NOMO-1 (cell line): ENCODE measurements at regions not wholly inside any gene's neighbourhood (a gene's known extent, or its start where the extent isn't known, plus 50 kb on each side); places are given as distances from the start of the nearest gene placed in this dataset.
"Not testable (repeated sequence)": the region's sequence is repeated elsewhere in the genome, so short reads cannot be mapped to it uniquely, and the experiment has no call there.

Experiments
- DNase-seq, 2 experiments: peaks; one replicate each; lab custom pipeline; 2025; ENCODE audit not compliant: unreplicated experiment in 2 of 2; lab: John Stamatoyannopoulos, UW

- no peak for DNase-seq
Measured at GRCh38 chr13:88948501-88948900, 1277.3 kb downstream of the SLITRK5 start.

- no peak for DNase-seq
Measured at GRCh38 chr13:88958821-88959220, 1287.7 kb downstream of the SLITRK5 start.

GRCh38 chr13:88976466-88976865 is 1305.3 kb downstream of the SLITRK5 start:
- no peak for DNase-seq

GRCh38 chr13:88978607-88979006 is 1307.4 kb downstream of the SLITRK5 start:
- DNase-seq, result no peak

GRCh38 chr13:88979465-88980175 is 1308.4 kb downstream of the SLITRK5 start:
- no peak for DNase-seq

- no peak for DNase-seq
Measured at GRCh38 chr13:89003656-89004055, 1332.5 kb downstream of the SLITRK5 start.

GRCh38 chr13:89011615-89012014 is 1340.4 kb downstream of the SLITRK5 start:
- no peak for DNase-seq

GRCh38 chr13:89027694-89028306 is 1356.6 kb downstream of the SLITRK5 start:
- no peak for DNase-seq

GRCh38 chr13:89029062-89029461 is 1357.9 kb downstream of the SLITRK5 start:
- DNase-seq, result no peak

- no peak for DNase-seq
Measured at GRCh38 chr13:89034015-89034414, 1362.8 kb downstream of the SLITRK5 start.

- DNase-seq, result no peak
Measured at GRCh38 chr13:89052699-89053098, 1381.5 kb downstream of the SLITRK5 start.

GRCh38 chr13:89053418-89053817 is 1382.2 kb downstream of the SLITRK5 start:
- DNase-seq, result no peak

GRCh38 chr13:89057274-89057673 is 1386.1 kb downstream of the SLITRK5 start:
- DNase-seq, result no peak

GRCh38 chr13:89057862-89058261 is 1386.7 kb downstream of the SLITRK5 start:
- DNase-seq, result no peak

GRCh38 chr13:89061821-89062220 is 1390.7 kb downstream of the SLITRK5 start:
- DNase-seq, result no peak

GRCh38 chr13:89066868-89067466 is 1395.8 kb downstream of the SLITRK5 start:
- DNase-seq, result peak; percentile 19 to 67

GRCh38 chr13:89072979-89073378 is 1401.8 kb downstream of the SLITRK5 start:
- DNase-seq, result no peak

- no peak for DNase-seq
Measured at GRCh38 chr13:89076622-89077021, 1405.5 kb downstream of the SLITRK5 start.

GRCh38 chr13:89082623-89083022 is 1411.5 kb downstream of the SLITRK5 start:
- DNase-seq, result no peak

GRCh38 chr13:89088107-89088506 is 1416.9 kb downstream of the SLITRK5 start:
- DNase-seq, result not testable (repeated sequence)

- peak in 1 of 2 experiments; percentile 47 for DNase-seq
Measured at GRCh38 chr13:89097994-89098393, 1426.8 kb downstream of the SLITRK5 start.

- DNase-seq, result no peak
Measured at GRCh38 chr13:89113744-89114143, 1442.6 kb downstream of the SLITRK5 start.
